GM21786 (cell line): ENCODE measurements at regions not wholly inside any gene's neighbourhood (a gene's known extent, or its start where the extent isn't known, plus 50 kb on each side); places are given as distances from the start of the nearest gene placed in this dataset.

Experiments
- ATAC-seq: cut with Tn5 transposase; IDR thresholded peaks from one replicate; pipeline ENCODE4 v1.9.1; 2021; ENCODE audit not compliant: unreplicated experiment

DNA sequence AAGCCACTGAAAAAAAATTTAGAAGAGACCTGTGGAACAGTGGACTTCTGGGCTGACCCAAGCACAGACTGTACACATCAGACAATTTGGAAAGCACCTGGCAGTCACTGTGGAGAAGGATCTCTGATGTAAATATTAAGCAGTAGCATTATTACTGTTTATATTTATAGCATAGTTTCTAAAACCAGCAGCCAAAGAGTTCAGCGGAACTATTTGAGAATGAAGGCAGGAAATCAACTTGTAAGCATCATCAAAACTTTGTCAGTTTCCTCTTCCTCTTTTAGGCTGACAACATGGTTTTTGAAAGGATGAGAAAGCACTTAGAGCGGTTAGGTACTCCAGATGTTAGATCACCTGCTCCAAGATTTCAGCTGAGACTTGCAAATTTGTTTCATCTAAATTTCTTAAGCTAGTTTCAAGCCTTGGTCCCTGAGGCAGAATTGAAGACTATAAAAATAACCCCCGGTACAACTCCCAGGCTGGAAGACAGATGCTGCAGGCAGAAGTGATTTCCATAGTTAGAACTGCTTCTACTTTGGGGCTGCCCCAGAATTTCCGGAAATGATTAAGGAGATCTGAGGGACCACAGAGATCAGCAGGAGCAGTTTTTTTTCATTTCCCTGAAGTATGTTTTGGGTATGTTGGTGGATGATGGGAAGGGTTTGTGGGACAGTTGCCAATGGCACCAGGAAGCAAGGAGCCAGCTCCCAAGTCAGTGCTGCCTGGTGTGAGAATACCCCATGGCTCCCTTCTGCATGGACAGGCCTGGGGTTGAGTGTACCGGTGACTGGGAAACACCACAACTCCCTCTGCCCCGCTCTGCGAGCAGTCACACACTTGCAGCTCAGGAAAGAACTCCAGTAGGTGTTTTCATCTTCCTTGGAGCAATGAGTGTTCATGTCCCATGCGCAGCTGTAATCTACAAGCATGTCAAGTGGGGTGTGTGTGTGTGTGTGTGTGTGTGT is 354.5 kb downstream of the NUAK1 start:
- no peak for ATAC-seq

GRCh38 chr12:105793421-105793820 is 345.3 kb downstream of the NUAK1 start:
- ATAC-seq, result no peak

- no peak for ATAC-seq
Measured at GRCh38 chr12:105798256-105798845, 340.4 kb downstream of the NUAK1 start.

DNA sequence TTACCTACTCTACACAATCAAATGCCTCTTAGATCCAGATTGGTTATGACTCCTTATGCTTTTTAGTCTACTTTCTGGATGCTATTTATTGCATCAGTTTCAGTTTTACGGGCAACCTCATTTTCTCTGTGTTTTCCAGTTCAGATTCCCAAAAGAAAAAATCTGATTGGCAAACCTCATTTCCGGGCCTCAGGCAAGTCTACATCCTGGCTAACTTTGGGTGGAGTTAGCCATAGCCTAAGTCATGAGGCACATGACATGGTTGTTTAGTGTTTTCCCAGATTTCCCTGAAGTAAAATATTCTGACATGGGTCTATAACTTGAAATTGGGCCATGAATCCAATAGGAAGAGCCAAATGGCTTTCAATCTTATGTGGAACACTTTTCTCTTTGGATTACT is 339.7 kb downstream of the NUAK1 start:
- ATAC-seq, result no peak

- ATAC-seq, result no peak
Measured at GRCh38 chr12:105801351-105801750, 337.4 kb downstream of the NUAK1 start.

- ATAC-seq, result no peak
Measured at GRCh38 chr12:105803292-105803691, 335.5 kb downstream of the NUAK1 start.

- ATAC-seq, result no peak
Measured at GRCh38 chr12:105804591-105805265, 334.0 kb downstream of the NUAK1 start.

DNA sequence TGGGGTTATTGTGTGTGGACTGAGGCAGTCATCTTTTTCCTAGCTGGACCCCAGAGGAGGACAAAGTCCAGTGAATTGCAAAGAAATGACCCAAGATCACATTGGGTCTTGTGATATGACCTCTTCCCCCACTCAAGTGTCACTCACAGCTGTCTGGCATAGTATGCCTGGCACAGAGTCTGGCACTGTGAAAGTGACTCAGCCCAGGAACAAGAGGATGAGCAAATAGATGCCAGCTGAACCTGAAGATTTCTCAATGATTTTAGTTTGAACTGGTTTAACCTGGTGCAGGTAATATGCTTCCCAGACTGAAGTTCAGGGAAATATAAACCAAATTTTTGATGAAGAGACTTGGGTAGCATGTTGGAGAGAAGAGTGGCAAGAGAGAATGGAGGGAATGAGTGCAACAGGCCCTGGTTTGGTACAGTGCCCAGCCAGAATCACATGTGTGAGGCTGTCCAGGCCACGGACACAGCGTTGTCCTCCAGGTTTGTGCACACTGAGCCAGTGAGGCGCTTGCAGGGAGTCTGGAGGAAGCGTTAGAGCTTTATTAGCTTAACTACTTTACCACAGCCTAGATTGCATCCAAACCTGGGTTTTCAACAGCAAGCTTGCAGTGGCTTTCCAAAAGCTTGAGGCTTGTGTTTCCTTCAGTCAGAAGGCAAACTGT is 332.9 kb downstream of the NUAK1 start:
- ATAC-seq, result no peak

DNA sequence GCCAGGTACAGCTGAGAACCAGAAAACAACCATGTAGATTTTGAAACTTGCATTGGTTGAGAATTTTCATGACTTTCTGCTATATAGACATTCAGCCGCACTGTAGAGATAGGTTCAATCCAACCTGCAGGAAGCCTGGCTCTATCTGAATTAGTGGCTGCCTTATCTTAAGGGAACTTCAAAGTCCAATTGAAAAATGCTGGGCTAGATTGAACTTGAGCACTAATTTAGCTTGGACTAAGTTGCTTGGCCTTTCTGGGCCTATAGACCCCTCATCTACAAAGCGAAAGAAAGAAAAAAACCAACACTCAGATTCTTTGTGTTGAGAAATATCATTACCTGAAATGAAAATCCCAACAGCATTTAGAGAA is 332.4 kb downstream of the NUAK1 start:
- ATAC-seq, result no peak

DNA sequence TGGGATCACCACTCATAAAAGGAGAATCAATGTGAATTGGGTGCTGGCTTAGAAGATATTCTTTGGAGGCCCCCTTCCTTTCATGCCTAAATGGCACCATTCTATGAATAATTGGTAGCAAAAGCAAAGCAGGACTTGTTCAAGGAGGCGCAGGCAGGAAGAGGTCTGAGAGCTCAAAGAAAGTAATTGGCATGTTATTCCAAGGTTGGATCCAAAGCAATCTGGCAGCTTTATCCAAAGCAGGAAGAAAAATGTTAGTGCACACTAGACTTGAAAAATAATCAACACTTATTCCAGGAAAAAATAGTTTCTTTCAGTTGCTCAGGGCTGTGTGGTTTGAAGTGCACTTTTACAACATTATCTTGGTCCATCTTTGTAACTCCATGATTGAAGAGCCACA is 326.4 kb downstream of the NUAK1 start:
- no peak for ATAC-seq

- no peak for ATAC-seq
Measured at GRCh38 chr12:105813201-105813600, 325.6 kb downstream of the NUAK1 start.

DNA sequence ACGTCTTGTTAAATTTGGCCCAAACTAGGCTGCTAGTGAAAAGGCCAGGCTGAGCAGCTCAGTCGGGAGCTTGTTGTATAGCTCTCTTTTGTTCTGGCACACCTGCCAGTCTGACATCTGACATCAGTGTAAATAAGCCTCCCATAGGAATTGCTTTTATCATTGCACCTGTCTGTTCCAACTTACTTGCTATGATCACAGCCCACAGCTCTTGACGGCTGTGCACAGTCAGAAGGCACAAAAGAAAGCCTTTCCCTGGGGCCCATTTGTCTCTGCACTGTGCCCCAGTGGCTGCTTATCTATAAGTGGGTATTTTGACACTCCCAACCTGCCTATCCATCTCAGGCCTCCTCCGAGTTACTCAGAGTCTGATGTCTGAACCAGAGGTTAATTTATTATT is 324.5 kb downstream of the NUAK1 start:
- ATAC-seq, result no peak

DNA sequence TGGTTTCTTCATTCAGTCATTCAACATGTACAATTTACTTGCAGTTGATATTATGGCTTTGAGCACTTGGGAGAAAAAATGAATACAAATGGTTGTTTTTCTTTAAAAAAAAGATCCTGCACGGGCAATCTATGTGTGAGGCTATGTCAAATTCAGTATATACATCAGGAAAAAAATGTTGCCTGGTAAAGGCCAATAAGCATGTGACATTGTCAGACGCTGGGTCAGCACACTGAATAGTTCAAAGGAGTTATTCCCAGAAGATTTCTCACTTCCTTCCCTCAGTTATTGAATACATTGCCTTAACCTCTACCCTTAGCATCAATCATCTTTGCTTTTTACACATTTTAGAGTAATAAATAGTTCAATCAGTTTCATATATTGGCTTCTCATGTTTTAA is 319.2 kb downstream of the NUAK1 start:
- ATAC-seq, result no peak

DNA sequence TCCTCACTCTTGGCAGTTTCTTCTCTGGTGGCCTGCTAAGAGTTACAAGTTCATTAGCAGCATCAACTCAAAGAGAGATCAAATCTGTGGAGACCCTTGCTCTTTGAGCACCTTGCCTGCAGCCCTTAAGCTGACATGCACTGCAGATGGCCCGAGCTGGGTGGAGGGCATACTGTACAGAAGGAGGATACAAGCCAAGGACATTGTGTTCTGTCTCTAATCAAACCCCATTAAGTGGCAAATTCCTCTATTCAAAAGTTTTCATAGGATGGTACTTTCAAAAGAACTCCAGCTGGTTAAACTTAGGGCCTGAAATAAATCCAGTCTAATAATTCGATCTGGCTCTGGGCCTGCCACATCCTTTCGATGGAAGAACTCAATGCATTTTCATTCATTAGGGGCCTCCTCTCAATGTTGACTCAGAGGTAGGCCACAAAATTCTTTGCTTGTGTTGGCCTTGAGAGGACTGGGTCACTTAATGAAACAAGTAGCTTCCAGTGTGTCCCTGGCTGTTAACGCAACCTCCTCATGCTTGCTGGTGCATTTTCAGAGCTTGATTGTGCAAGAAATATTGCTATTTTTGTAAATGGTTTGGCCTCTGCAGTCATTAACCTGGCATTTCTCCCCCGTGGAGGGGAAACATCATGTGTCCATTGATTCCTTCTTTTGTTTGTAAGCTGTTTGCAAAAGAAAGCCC is 318.2 kb downstream of the NUAK1 start:
- no peak for ATAC-seq

- ATAC-seq, result no peak
Measured at GRCh38 chr12:105822131-105823105, 316.3 kb downstream of the NUAK1 start.

GRCh38 chr12:105823810-105824209 is 314.9 kb downstream of the NUAK1 start:
- ATAC-seq, result no peak

DNA sequence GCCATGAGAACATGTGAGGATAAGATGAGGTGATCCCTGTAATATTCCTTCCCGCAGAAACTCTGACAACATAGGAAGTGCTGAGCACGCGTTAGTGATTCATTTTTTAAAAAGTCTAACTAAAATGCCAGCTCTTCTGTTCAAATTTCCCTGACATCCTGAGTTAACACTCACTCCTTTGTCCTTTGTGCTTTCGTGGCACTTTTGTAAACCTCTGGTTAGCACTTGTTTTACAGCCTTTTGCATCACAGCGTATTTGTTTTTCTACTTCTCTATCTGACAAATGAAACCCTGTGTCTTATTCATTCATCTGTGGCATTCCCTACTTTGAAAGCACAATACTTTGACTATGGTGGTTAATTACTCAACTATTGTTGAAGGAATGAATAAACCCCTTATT is 313.6 kb downstream of the NUAK1 start:
- ATAC-seq, result no peak

DNA sequence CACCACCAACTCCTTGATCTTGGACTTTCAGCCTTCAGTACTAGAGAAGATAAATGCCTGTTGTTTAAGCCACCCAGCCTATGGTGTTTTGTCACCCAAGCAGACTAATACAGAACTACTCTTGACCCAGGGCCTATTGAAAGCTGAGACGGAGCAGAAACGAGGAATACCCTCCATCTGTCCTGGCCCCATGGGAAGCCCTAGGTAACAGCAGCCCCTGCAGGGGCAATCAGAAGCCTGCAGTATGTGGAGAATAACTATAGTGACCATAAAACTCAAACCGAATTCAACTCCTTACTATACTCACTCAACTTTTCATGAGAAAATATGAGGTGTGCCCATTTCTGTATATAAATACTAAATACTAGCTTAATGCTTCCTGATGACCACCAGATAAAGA is 307.4 kb downstream of the NUAK1 start:
- ATAC-seq, result no peak

DNA sequence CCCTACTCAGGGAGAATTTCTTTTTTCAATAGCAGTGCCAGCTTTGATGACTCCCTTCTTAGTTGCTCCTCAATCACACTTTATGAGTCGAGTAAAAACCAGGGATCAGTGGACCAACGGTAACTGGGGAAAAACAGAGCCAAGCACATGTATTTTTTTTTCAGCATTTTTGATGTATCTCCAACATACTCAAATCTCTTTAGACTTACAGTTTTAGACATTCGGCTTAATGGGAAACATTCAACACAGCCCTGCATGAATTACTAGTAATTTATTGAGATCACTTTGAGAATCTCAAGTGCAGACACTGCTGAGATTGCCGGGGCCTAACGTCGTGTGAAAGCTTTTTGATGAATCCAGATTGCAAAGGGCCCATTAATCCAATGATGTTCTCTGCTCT is 306.7 kb downstream of the NUAK1 start:
- no peak for ATAC-seq

GRCh38 chr12:105832806-105833205 is 305.9 kb downstream of the NUAK1 start:
- ATAC-seq, result no peak
